Eye (tissue), 1 donor: ENCODE measurements at regions not wholly inside any gene's neighbourhood (a gene's known extent, or its start where the extent isn't known, plus 50 kb on each side); places are given as distances from the start of the nearest gene placed in this dataset.

Experiments
- DNase-seq: peaks from one replicate; pipeline ENCODE4 v3.0.0-alpha.2; 2015

DNA sequence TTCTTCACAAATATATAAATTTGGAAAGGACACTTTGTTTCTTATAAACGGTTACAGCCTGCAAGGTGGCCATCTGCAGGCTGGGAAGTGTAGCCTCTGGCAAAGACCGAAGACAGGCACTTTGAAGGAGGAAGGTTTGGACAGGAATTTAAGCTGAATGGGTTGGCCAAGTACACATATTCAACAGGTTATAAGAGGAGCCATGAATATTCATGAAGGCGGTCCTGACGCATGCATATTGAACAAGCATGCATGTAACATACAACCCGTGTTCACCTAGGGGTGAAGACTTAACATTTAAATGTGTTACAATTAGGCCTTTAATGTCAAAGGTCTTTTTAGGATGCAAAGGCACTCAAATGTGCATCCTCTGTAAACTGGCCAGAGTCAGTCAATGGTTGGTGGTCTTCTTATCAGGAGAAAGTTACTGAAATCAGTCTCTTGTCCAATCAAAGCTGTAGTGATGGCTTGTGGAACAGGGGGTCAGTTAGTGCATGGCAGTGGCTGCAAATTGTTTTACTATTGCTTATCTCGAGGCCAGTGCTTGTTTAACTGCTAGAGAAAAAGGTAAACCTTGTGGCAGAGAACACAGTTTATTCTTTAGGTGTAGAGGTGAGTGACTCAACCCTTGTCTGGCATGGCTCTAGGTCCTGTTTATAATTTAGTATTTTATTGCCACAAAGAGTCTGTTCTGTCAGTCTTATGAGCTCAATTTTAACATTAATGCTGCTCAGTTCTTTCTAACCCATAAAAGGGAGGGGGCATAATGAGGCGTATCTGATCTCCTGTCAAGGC is 70.3 kb upstream of the F3 start:
- DNase-seq: no peak

DNA sequence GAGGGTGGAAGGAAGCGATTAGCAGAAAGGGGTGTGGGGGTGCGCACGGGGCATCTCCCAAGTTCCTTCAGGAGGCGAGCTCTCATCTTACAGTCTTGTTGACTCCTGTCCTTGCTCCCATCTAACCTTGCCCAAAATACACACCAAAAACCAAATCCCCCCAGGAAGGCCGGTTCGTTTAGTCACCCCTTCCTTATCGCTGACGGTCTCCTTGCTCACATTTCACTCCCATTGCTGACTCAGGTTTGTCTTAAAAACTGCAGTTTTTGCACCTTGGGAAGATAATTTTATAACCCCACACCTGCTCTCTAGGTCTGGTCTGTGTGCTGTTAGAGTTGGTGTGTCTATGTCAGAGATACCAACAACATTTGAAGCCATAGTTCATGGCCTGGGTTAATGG is 68.1 kb upstream of the F3 start:
- DNase-seq: no peak

DNA sequence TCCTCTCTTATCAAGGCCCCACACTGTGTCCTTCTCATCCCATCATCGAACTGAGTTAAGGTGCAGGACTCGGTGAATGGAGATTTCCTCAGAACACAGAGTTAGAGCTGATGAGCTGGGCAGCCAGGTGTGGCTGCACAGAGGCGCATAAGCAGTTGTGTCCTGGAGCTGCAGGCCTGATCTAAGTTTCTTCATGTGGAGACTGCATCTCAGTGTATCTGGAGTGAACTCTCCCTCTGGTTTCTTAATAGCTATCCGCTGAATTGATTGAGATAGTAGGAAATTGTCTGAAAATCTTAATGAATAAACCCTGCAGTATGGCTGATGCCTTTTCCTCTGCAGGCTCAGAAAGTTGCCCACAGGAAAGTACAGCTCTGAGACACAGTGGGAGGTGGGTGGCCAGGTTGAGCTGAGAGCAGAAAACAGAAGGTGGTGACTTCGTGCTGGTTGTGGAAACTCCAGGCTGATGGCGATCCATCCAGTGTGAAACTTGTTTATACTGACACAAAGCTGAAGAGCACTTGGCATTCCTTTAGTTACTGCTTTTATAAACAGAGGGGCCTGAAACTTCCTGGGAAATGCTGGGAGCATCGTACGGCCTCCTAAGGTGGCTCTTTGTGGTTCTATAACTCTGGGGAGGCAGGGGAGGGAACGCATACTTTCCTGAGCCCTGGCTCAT is 67.4 kb upstream of the F3 start:
- DNase-seq: no peak

DNA sequence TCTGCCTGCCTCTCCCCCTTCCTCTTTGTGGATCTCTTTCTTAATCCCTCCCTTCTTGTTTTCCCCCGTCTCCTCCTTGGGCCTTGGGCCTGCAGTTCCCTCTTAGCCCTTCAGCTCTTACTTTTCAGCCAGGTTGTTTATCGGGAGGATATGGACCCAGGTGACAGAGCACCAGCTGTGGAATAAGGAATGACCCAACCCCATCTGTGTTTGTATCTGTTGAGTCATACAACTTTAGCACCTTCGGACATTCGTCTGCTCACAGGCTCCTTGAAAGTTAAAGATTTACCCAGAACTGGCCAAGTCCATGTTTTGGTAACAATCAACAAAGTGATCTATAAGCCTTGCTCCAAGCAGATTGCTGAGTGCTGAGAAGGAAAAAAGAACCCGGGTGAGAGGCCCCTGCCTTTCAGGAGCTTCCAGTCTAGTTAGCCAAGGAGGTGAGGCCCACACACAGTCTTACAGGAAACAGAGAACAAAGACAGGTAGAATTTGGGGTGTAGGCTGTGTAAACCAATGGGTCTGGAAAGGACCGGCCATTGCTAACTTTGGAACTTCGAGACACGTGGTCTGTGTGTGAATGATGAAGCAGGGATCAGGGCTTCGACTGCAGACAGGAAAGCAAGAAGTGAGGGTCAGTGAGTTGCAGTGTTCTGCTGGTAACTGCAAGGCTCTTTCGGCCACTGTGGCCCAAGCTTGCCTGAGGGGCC is 66.7 kb upstream of the F3 start:
- no peak for DNase-seq

DNA sequence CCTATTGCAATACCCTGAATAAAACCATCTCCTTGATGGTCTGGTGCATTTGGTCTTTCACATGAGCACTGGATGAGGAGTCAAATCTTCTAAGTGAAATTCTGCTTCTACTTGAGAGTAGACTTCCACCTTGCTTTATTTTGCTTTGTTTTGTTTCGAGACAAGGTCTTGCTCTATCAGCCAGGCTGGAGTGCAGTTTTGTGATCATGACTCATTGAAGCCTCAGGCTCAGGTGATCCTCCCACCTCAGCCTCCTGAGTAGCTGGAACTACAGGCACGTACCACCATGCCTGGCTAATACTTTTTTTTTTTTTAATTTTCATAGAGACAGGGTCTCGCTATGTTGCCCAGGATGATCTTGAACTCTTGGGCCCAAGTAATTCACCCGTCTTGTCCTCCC is 65.8 kb upstream of the F3 start:
- no peak for DNase-seq

DNA sequence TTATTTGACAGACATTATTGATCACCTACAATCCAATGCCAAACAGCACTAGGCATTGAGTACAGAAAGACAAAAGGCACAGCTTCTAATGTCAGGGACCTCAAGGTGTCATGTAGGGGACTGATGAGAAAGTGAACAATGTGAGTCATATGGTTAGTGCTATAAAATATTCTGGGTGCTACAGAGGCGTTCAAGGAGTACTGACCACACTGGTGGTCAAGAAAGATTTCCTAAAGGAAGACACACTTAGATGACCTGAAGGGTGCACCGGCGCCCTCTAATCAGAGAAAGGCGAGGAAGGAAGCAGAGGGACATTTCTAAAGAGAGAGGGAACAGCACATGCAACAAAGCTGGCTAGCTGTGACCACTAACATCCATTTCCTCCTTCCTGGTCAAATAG is 64.9 kb upstream of the F3 start:
- no peak for DNase-seq

DNA sequence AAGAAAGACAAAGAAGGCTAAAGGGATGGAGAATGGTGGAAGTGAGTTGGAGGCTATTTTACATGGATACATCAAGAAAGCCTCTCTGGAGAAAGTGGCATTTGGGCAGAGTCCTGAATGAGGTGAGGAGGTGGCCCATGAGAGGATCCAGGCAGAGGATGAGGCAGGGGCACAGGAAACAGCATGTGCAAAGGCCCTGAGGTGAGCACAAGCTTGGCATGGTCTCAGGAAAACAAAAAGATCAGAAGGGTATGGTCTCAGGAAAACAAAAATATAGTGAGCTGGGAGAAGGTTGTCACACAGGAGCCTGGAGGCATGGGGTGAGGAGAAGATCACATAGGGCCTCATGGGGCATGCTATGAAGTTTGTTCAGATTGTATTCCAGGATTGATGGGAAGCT is 62.1 kb upstream of the F3 start:
- no peak for DNase-seq

DNA sequence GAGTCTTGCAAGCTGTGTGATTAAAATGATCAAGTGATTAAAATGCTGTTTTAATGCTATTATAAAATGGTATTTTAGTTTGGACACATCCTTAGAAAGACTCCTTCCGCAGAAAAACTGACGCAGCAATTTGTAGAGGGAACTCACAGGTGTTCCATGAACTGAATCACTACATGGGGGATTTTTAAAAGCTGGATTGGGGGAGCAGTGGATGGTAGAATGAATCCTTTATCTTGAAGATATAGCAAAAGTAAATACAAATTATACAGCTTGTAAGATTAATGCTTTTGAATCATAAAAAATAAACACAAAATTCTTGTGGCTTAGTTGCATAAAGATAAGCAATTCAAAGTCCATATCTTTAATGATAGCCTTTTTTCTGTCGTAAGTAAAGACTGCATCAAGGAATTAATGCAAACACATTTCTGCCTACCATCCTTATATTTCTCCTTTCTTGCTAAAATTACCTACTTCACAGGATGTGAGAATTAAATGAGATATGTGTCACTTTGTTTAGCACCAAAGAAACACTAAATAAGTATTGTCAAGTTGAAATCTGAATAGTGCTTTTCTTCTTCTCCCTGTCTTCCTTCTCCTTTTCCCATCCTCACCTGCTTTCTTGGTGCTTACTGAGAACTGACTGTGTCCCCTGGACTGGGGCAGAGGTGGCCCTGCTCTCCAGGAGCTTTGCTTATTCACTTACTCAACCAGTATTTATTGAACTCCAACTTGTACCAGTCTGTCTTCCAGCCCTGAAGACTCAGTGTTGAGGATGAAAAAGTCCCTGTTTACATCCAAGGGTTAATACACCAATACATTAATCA is 61.5 kb upstream of the F3 start:
- no peak for DNase-seq

DNA sequence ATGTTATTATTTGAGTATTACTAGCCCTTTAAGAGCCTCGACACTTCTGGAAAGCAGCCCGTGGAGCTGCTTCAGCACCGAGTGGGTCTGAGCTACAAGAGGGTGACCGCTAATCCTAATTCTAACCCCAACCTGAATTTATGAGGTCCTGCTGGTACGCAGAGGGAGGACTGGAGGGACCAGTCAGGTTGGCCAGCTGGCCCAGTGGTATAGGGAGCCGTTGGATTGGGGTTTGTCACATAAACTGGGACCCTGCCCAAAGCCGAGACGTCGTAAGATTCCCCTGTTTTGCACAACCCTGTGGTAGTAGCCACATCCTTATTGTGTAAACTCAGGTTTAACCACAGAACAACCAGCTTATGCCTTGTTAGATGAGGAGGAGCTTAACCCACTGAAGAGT is 60.8 kb upstream of the F3 start:
- DNase-seq: no peak

DNA sequence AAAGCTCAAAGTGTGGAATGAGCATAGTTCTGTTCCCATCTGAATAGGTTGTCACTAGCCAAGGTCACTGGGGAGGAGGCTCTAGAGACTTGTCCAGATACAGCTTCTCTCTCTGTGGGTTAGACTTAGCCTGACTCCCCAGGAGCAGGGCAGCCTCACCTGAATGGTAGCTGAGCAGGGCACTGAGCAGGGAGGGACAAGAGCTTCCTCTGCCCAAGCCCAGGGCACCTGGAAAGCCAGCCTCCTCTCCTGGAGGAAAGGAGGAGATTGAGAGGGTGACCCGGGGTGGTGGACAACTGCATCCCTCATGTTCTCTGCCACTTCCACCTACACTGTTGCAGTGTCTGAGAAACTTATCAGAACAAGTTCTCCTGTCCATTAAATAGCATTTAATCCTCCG is 59.0 kb upstream of the F3 start:
- DNase-seq: no peak

DNA sequence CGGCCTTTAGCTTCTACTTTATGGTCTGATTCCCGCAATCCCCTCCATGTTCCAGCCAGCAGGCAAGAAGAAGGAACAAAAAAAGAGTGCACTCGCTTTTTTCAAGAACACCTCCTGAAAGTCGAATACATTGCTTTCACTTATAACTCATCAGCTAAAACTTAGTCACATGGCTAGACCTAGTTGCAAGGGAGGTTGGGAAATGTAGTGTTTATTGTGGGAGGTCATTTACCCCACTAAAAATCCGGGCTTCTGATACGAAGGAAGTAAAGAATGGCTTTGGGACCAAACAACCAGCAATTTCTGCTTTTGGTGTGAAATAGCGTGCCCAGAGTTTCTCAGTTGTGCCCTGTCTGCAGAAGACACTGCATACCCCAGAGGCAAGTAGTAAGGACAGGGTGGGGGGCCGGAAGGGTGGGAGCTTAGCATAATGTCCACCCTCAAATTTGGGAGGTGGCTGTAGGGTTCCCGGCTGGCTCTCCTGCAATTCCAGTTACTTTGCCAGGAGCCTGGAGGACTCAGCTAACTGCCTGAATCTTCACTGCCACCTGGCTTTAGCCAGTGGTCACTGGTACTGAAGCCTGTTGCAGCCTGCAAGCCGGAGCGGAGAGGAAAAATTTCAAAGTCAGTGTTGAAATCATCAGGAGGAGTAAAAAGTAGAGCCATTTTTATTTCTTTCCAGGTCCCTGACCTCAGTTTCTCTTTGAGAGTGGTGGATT is 57.7 kb upstream of the F3 start:
- DNase-seq: no peak

DNA sequence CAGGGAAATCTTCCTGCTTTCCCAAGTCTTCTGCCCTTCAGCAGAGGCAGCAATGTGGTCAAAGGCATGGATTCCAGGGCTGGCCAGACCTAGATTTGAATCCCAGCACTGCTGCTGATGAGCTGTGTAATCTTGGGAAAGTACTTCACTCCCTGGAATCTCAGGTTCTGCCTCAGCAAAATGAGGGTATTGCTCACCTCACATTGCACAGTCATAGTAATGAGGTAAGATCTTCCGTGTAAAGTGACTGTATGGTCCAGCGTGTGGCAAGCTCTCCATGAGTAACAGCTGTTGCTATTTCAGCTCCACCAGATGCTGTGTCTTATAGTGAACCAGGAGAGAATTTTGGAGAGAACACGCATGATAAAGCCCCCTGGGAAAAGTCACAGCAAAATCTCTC is 56.1 kb upstream of the F3 start:
- no peak for DNase-seq

DNA sequence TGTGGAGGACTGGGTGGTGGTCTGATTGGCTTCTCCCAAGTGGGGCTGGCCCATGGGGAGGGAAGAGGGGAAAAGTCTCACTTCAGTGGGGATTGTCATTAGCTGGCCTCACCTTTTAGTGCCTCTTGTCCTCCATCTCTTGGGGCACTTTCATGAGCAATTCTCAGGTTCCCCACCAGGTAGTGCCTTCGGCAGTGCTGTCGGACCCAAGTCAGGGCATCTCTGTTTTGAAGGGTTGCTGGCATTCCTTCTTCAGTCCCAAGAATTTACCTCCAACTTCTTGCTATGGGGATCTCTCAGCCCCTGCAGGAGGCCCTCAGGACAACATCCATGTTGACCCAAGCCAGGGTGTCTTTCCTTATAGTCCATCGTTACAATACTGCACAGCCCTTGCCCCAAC is 54.7 kb upstream of the F3 start:
- no peak for DNase-seq

DNA sequence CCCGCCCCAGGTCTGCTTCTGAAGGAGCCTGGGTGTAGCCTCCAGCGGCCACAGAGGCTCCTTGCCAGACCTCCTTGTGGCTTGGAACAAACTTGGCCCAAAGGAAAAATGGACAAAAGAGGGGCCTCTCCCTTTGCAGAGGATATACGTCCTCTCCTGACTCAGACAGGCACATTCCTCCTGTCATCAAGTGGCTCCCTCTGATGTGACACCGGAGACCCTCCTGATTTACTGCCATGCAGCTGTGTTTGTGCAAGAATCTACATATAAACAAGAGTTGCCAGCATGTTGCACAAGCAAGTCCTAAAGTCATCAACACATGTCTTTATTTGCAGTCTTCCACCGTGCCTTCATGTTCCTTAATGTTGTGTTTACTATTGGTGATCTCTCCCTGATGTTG is 54.1 kb upstream of the F3 start:
- no peak for DNase-seq

DNA sequence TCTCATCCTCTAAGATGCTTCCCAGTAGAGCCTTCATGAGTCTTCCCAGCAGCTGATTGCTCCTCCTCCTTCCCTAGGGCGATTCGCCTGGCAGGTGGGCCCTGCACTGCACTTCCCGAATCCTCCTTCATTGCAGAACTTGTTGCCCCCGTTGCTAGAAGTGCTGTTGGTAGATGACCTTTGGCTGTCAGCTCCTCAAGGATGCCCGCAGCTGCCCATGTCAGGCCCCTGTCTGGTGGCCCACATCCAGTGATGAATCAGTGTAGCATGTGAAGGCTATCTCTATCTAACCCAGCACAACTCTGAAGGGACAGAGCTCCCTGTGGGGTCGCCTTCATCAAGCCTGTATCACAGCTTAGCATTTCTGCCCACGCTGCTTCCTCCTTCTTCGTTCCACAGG is 52.1 kb upstream of the F3 start:
- no peak for DNase-seq

DNA sequence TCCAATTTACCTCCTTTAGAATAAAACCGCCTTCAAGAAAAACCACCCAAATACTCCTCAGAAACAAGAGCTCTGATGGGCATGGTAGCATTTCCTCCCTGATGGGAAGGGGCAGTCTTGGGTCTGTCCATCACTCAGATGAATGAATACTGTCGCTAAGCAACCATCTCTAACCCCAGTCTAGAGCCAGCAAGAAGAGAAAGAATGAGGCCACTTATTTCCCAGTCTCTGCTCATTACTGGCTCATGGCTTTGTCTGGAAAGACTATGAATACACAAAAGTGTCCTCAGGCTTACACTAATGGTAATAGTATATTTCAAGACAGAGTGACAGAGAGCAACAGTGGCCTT is 51.0 kb upstream of the F3 start:
- peak; percentile 85 for DNase-seq

DNA sequence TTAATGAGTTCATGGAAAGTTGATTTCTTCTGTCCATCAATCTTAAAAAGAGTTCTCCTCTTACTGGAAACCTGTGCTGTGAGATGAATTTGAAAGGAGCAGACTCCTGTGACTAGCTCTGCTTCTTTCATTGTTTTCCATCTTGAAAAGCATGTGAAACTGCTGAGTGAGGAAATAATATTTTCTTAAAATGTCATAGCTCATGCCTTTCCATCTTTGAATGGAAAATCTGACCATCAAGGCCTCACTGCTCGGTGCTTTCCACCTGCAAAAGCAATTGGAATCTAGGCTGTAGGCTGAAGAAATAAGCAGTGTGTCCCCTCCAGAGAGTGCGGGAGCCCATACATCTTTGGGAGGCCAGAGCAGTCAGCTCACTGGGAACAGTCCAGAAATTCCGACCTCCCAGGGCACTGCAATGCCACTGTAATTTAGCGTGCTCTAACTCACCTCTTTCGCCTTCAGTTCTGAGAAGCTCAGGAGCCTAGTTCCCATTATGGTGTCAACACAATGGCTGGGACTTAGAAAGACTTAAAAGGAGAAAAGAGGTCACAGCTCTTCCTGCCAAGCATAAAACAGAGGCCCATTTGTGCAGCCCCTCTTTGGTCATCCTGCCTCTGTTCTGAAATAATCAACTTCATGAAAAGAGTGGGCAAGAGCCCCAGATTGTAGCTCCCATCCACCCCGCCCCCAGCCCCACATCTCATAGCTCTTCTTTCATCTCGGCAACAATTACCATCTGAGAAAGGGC is 50.4 kb upstream of the F3 start:
- DNase-seq: no peak
